HL-60 (cell line): ENCODE measurements at regions not wholly inside any gene's neighbourhood (a gene's known extent, or its start where the extent isn't known, plus 50 kb on each side); places are given as distances from the start of the nearest gene placed in this dataset.

Experiments
- DNase-seq, 2 experiments: peaks; one replicate each; pipeline ENCODE4 v3.0.0-alpha.2; 2010 to 2020; ENCODE audit warnings: low read depth in 1 of 2, low spot score in 1 of 2
- H3K27ac ChIP-seq: fragments of 250-450 bp; sonication (Bioruptor Pico); replicated peaks from 2 replicates; pipeline ENCODE4 v1.5.1; 2020; ENCODE audit warnings: mild to moderate bottlenecking, moderate library complexity
- H3K27me3 ChIP-seq: fragments of 250-450 bp; sonication (Bioruptor Pico); 2 replicates; pipeline ENCODE4 v1.5.1; 2021; ENCODE audit warnings: mild to moderate bottlenecking, moderate library complexity; ENCODE audit not compliant: insufficient read depth, poor library complexity, severe bottlenecking
- H3K4me3 ChIP-seq: replicated peaks from 2 replicates; pipeline ENCODE4 v1.5.1; 2011; ENCODE audit warnings: mild to moderate bottlenecking, control low read depth, low read length; ENCODE audit not compliant: insufficient read depth
- CTCF ChIP-seq: IDR thresholded peaks from one replicate; pipeline ENCODE4 v1.5.1; 2011; ENCODE audit warnings: low read length, control low read depth, inconsistent platforms; ENCODE audit not compliant: insufficient read depth
- GABPA ChIP-seq: IDR thresholded peaks from 2 replicates; pipeline ENCODE4 v1.6.1; 2012; ENCODE audit warnings: low read depth
- POLR2AphosphoS5 ChIP-seq: IDR thresholded peaks from 2 replicates; pipeline ENCODE4 v1.6.1; 2012; ENCODE audit warnings: low read depth
- REST ChIP-seq: IDR thresholded peaks from 2 replicates; pipeline ENCODE4 v1.6.1; 2012; ENCODE audit warnings: low read depth; ENCODE audit not compliant: insufficient replicate concordance
- SPI1 ChIP-seq: IDR thresholded peaks from 2 replicates; pipeline ENCODE4 v1.6.1; 2012; ENCODE audit warnings: low read depth, mild to moderate bottlenecking, borderline replicate concordance

DNA sequence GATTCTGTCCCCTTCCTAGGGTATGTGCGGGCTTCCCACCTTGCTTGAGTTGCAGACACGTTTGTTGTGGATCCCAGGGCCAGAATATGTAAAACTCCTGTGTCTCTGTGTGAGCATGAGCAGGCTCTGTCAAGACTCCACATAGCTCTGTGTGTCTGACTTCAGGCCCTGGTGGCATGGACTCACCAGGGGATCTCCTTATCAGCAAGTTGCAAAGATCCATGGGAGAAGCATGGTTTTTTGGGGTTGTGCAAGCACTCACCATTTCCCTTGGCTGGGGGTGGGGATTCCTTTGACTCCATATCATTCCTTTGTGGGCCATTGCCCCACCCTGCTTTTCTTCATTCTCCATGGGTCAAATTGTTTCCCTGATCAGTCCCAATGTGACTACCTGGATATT is 205.6 kb downstream of the TUSC1 start:
- no peaks in the 10 kb centered on the region for H3K27me3 ChIP-seq
- no peak overlapping the region for H3K27ac ChIP-seq
- DNase-seq = no peak
- H3K4me3 ChIP-seq = no peak overlapping the region
- no peak for TF ChIP-seq POLR2AphosphoS5
- TF ChIP-seq GABPA = no peak
- no peak for TF ChIP-seq CTCF
- TF ChIP-seq SPI1 = no peak
- TF ChIP-seq REST = no peak

DNA sequence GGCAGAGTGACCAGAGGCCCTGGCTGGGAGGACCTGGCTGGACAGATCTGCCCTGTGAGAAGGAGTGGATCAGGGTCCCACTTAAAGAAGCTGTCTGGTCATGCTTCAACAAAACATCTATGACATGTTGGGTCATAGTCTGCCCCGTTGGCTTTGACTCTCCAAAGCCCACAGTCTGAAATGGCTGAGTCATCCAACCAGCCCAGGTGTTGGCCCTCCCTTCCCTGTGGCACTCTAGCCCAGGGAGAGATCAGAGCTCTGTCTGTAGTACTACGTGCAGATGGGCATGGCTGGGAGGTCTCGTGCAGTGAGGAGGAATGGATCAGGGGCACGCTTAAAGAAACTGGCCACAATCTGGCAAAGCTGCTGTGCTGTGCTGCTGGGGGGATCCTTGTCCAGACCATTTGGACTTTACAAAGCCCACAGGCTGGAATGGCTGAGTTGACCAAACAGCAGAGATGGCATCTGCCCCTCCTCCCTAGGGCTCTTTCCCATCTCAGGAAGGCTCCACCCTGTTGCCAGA is 206.1 kb downstream of the TUSC1 start:
- TF ChIP-seq POLR2AphosphoS5 (no peak), REST (no peak), GABPA (no peak), SPI1 (no peak), CTCF (no peak)
- Histone ChIP-seq H3K27me3 (no peaks in the 10 kb centered on the region), H3K27ac (no peak overlapping the region), H3K4me3 (no peak overlapping the region)
- DNase-seq = no peak

DNA sequence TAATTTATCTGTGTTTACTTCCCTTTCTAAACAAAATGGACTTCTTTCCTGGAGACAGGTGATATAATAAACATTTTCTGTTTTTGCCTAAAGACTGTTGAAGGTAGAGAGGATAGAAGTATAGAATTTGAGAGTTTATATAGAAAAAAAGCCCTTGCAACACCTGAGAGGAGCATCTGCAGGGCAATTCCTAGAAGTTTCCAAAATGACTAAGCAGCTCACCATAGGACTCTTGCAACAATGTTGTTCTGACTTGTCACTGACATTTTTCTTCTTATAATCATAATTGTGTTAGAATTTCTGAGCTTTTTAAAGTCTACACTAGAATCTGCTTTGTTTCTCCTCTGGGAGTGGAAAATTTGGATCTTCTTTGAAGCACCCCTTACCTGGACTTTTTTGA is 216.8 kb downstream of the TUSC1 start:
- Histone ChIP-seq H3K27me3 (no peaks in the 10 kb centered on the region), H3K4me3 (no peak overlapping the region), H3K27ac (no peak overlapping the region)
- no peak for DNase-seq
- TF ChIP-seq REST (no peak), CTCF (no peak), POLR2AphosphoS5 (no peak), SPI1 (no peak), GABPA (no peak)
